Left cardiac atrium (tissue), 4 donors: ENCODE measurements at regions not wholly inside any gene's neighbourhood (a gene's known extent, or its start where the extent isn't known, plus 50 kb on each side); places are given as distances from the start of the nearest gene placed in this dataset.
A peak's percentile ranks its signal among the peaks of the same experiment; 100 is the strongest.
"Not testable (repeated sequence)": the region's sequence is repeated elsewhere in the genome, so short reads cannot be mapped to it uniquely, and the experiment has no call there.

Source experiments
- ATAC-seq, 2 donors: fragments of 200-7000 bp; cut with Tn5 transposase; one replicate each; pipeline ENCODE4 v1.9.1; 2020; ENCODE audit warnings: mild to moderate bottlenecking in 2 of 2, moderate library complexity in 2 of 2
- DNase-seq: peaks from one replicate; pipeline ENCODE4 v3.0.0-alpha.2; 2020
- intact Hi-C, 2 donors: fragments of 100-400 bp; cut with DNase I; formaldehyde crosslinking; loops; one replicate each; pipeline versions ENCODE4 v1.14.1 to v1.15.1; 2022 to 2023
- donor health status: DM: no; HTN: yes; CAD: no.
- donor health status: DM: no; HTN: yes; CAD: no; lungs with severe emphysema.
- donor health status: DM: yes; HTN: yes; CAD: no.
- donor health status: Dilated cardiomyopathy.

GRCh38 chr15:89019436-89019835 is 68.8 kb upstream of the ABHD2 start:
- intact Hi-C loops: no loop called here
- DNase-seq (no peak), ATAC-seq (no peak)

GRCh38 chr15:89021224-89021623 is 67.0 kb upstream of the ABHD2 start:
- intact Hi-C loops: no loop called here
- no peak for DNase-seq
- peak in 1 of 2 donors; percentile 7 for ATAC-seq

GRCh38 chr15:89021886-89022285 is 66.4 kb upstream of the ABHD2 start:
- intact Hi-C loops, ATAC-seq, DNase-seq: not testable (repeated sequence)

GRCh38 chr15:89023311-89023961 is 64.8 kb upstream of the ABHD2 start:
- DNase-seq (no peak), ATAC-seq (no peak)
- intact Hi-C loops: no loop called here

- intact Hi-C loops: no loop called here
- ATAC-seq (no peak), DNase-seq (no peak)
Measured at GRCh38 chr15:89024418-89024817, 63.8 kb upstream of the ABHD2 start.

- intact Hi-C loops: no loop called here
- DNase-seq: no peak
- no peak for ATAC-seq
Measured at GRCh38 chr15:89026167-89026566, 62.1 kb upstream of the ABHD2 start.

GRCh38 chr15:89028036-89028435 is 60.2 kb upstream of the ABHD2 start:
- intact Hi-C loops: no loop called here

GRCh38 chr15:89030311-89030710 is 57.9 kb upstream of the ABHD2 start:
- DNase-seq: no peak
- intact Hi-C loops: no loop called here
- ATAC-seq: no peak

More at GRCh38 chr15:89028036-89028435, 60.2 kb upstream of the ABHD2 start:
- DNase-seq: no peak
- ATAC-seq: no peak

GRCh38 chr15:89031637-89032285 is 56.5 kb upstream of the ABHD2 start:
- ATAC-seq, intact Hi-C loops, DNase-seq: not testable (repeated sequence)

- no peak for DNase-seq
- intact Hi-C loops: no loop called here
- no peak for ATAC-seq
Measured at GRCh38 chr15:89034305-89034704, 54.0 kb upstream of the ABHD2 start.

GRCh38 chr15:89035150-89035549 is 53.1 kb upstream of the ABHD2 start:
- no peak for DNase-seq
- intact Hi-C loops: no loop called here

GRCh38 chr15:89035658-89036057 is 52.6 kb upstream of the ABHD2 start:
- ATAC-seq (no peak), DNase-seq (no peak)
- intact Hi-C loops: no loop called here

More at GRCh38 chr15:89035150-89035549, 53.1 kb upstream of the ABHD2 start:
- no peak for ATAC-seq

GRCh38 chr15:89038146-89038545 is 50.1 kb upstream of the ABHD2 start:
- DNase-seq (no peak), ATAC-seq (peak in 1 of 2 donors; percentile 49)
- intact Hi-C loops: no loop called here
